ENCODE measurements at regions not wholly inside any gene's neighbourhood (a gene's known extent, or its start where the extent isn't known, plus 50 kb on each side); places are given as distances from the start of the nearest gene placed in this dataset.
"Not testable (repeated sequence)": the region's sequence is repeated elsewhere in the genome, so short reads cannot be mapped to it uniquely, and the experiment has no call there.

DNA sequence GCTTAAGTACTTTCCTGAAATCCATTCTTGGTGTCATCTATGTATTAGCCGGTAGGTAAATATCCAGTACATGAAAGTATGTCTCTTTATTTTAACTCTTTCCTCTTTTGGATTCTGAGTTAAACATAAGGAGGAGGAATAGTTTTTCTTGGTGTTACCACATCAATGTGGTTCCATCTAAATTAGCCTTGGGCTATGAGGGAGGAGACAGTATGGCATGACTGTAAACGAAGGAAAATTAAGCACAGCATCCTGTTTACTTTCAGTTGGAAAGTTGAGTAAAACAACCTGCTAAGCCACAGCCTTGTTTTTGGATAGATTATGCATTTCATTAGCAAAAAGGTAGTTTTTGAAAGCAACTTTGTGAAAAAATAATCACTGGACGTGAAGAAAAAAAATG, 693.0 kb upstream of the SOX9 start:
- intact Hi-C loops (cut with DNase I), result no loop called here
- DNase-seq (no peak), ATAC-seq (no peak)

DNA sequence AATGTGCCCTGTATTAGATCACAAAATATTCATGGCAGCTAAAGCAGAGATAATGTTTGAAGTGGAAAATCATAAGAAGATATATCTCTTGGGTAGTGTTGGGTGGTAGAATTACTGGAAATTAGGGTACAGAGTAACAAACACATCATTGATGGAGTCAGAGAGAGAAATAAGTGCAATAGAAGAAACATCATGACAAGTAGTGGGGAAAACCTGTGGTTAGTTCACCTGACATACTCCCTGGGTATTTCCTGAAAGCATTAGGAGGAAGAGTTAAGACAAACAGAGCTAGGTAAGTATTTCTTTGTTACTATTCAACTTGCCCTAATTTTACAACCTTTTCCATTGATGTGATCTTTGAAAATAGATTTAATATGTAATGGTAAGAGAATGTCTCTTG, 691.9 kb upstream of the SOX9 start:
- intact Hi-C loops (cut with DNase I), result no loop called here
- DNase-seq (no peak), ATAC-seq (no peak)

DNA sequence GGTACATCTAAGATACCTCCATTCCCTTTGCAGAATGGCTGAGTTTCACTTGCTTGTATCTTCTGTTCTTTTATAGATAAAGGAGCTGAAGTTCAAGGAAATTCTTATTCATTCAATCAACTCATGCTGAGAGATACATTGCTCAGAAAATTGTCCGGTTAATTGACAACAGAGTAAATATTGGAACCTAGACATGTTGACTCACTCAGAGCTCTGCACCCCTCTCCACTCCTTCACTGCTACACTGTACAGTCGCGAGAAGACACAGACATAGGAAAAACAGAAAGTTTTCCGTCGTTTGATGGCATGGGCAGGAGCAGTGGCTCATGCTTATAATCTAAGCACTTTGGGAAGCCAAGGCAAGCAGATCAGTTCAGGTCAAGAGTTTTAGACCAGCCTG, 690.5 kb upstream of the SOX9 start:
- DNase-seq, result no peak
- ATAC-seq, result no peak
- intact Hi-C loops (cut with DNase I), result no loop called here

DNA sequence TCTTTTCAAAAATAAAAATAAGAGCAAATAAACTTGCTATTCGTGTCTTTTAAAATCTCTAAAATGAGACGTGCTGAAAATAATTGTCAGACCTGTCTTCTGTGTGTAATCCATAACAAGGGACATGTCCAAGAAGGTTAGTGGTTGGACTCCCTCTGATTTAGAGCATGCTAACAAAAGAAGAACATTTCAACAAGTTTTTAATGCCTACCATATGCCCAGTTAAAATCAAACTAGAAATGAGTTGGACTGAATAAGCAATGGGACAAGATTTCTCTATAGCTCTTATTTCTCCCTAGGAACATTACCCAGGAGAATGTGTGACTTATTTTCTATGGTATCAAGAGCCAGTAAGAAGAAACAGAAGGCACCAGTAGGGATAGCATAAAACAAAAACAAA, 689.7 kb upstream of the SOX9 start:
- DNase-seq, result no peak
- no peak for ATAC-seq

DNA sequence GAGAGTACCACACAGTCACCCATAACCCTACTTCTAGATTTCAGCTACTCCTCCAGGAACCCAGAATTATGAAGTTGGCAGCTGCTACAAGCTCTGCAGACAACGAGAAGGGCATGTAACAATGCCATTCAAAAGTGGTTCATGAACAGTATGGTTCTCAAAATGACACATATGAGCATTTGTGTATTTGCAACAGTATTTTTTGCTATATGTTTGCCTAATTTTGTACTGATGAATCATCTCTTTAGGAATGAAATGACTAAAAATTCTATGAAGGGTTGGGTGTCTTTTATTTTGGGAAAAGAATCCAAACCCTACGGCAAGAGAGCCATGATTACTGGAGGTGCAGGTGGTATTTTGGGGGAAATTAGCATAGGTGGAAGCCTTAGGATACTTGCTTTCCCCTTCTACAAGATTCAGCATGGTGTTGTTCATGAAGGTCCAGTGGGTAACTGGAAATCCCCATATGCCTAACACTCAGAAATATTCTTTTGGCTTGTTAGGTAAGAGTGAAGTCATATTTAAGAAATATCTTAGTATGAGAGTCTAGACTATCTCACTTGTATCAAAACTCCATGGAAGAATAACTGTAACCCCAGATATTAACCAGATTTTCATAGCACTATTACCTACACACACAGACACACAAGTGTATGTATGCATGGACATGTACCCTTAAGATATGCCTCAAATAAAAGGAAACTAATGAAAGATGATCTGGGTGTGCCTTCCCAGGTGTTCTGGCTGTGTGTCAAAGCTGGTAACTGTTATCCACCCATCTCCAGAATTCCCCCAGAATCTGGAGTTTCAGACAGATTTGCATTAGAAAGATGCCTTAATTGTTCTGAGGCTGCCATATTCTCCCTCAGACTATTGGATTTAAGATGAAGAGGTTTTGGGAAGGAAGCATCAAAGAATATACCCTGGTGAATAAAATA, 688.2 kb upstream of the SOX9 start:
- ATAC-seq (no peak), DNase-seq (no peak)
- intact Hi-C loops (cut with DNase I), result no loop called here

More for the DNA sequence above, 689.7 kb upstream of the SOX9 start:
- intact Hi-C loops (cut with DNase I), result no loop called here

DNA sequence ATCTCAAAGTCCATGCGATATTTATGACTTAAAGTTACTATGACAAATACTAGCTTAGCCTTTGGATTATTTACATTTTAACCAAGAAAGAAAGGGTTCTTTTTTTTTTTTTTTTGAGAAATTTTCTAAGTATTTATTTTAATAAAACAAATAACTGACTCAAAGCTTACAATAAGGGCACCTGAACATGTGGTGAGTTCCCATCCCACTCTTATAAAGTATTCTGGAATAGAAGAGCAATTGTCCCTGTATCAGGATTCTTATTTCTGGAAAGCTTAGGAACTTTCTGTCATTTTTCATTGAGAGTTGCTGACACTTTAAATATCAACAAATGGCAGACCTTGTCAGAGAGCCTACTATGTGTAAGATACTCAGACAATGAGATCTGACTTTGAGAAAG, 686.1 kb upstream of the SOX9 start:
- intact Hi-C loops (cut with DNase I), result no loop called here
- DNase-seq, result no peak

DNA sequence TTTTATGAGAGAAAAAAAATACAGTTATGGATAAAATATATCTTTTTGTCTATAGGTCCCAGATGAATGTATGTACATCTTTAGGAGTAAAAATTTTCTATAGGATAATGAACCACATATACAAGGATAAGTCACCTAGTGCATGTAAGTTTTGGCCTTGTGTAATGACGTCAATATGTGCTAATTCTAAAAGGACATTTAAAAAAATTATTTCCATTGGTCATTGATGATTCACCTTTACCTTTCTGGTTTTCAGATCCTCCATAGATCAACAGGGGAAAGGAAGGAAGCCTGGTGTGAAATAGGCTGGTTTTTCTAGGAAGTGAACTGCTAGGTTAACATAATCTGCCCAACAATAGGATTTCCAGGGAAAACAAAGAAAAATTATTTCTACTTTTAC, 684.3 kb upstream of the SOX9 start:
- DNase-seq, result no peak
- no peak for ATAC-seq
- intact Hi-C loops (cut with DNase I), result no loop called here

More for the DNA sequence above, 686.1 kb upstream of the SOX9 start:
- no peak for ATAC-seq

DNA sequence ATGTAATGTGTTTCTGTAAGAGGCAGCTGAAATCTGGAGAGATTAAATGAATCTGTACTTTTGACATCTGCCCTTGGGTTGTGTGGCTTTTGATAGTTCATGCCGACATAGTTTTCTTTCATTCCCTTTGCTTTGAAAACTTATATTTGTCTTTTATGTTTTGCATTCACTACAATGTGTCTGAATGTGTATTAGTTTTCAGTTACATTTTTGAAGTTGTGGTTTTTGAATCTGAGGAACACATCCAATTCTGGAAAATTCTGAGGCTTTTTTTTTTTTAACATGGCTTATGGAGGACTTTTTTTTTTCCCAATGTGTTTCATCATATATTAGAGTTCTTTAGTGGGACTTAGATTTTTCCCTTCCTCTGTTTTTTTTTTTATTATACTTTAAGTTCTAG, 683.7 kb upstream of the SOX9 start:
- DNase-seq (no peak), ATAC-seq (no peak)
- intact Hi-C loops (cut with DNase I), result no loop called here

DNA sequence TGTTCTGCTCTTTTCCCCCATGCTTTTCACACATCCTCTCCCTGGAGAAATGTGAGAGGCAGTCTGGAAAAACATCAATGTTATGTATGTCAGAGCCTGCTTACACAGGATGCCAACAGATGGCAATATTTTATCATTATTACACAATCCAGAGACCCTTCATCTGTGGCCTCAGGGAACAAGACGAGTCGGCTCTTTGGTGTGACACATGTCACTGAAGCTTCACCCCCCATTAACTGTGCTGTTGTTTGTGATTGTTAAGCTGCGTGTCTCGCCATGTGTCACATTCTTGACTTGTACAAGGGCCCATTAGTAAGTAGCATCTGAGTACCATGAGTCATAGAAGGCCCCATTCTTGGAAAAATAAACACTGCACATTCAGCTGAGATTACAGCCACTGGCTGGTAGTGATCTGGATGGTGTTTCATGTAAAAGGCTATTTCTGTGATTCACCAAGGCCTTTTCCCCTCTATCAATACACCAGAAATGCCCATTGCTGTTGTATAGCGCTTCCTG, 682.1 kb upstream of the SOX9 start:
- peak in 1 of 2 donors; percentile 27 for ATAC-seq
- intact Hi-C loops (cut with DNase I), result no loop called here
- no peak for DNase-seq

DNA sequence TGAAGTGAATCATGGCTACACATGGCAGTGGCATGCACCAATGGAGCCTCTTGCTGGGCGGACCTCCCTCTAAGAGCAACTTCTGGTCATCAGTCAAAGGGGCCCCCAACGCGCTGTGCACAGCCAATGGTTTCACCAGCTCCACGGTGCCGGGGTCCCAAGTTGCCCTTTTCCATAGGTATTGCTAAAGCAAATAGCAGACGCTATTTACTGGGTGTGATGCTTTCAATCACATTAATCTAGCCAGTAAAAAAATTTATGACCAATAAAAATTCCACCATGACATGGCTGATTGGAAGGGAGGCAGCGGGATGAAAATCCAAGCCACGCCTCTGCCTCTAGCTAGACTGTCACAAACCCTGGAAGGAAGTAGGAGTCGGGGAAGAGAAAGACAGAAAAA, 680.3 kb upstream of the SOX9 start:
- DNase-seq (no peak), ATAC-seq (no peak)
- intact Hi-C loops (cut with DNase I), result no loop called here

DNA sequence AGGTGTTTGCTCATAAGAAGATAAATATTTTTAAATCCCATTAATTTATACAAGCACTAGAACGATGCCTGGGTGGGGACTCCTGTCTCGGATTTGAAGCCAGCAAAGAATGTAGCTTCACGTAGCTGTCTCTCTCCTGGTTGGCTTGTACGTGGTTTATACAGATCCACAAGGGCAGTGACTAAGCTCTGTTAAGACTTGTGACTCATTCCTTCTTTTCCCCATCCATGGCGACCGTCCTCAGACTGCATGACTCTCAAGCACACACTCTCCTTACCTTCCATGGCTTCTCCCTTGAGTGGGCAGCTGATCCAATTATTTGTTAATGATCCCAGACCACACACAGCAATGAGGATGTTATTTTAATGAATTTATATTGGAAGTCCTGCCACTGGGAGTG, 679.7 kb upstream of the SOX9 start:
- ATAC-seq (no peak), DNase-seq (no peak)
- intact Hi-C loops (cut with DNase I), result no loop called here

DNA sequence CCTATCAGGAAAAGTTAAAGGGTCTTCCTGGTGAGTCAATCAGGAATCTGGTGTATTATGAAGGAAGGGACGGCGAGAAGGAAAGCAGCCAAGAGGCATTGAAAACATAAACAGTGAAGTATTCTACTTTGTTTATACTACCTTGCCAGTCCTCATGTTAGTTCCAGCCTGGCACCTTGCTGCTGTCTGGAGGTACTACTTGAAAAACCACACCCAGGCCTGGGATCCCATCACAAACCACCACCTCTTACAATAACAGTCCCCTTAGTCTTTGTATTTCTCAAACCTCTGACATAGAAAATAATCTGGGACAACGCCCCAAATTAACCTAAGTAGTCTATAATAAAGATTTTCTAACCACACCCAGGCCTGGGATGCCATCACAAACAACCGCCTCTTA, 676.7 kb upstream of the SOX9 start:
- no peak for DNase-seq
- intact Hi-C loops (cut with DNase I), result no loop called here
- no peak for ATAC-seq

DNA sequence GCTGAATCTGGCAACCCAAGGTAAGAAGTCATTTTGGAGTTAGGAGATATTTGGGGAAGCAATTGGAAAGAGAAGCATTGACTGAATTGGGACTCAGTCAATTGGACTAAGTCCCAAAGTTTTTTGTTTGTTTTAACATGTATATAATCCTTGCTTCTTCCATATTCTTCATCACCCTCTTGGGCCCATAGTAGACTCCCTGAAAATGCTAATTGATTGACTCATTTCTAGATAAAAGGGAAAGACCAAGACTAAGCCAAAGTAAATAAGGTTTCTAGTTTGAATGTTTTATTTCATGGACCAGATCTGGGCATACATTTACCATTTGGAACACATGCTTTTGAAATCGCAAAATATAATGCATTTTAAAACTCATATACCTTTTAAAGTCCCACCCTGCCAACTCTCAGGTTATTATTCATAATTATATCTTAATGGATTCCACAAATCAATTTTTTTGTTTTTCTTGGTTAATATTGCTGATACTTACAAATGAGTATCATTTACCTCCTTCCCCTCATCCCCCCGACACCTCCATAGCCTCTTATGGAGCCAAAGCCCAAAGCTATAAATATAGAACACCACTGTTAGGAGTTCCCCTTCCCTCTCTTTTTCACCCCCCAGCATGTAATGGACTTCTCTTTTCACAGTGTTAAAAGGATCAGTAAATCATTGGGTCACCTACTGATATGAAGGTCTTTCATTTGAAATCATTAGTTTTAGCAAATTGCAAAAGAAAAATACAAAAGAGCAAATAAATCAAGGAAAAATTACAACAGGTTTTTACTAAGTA, 674.0 kb upstream of the SOX9 start:
- ATAC-seq, result no peak
- intact Hi-C loops (cut with DNase I), result no loop called here
- no peak for DNase-seq

DNA sequence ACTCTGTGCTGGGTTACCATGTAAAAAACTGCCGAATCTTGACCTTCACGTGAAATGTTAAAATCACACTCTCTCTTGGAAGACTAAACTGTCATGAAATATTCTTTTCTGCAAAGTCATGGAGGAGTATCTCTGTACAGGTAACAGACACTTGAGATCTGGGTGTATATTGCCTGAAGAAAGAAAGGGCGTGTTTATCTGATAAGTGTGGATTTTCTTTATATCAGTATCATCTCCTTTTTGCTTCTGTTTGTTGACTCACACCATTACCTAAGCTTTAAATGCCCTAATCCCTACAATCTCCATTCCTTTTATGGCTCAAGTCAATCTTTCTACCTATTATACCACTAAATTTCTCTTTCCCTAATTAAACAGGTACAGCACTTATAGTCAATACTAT, 673.2 kb upstream of the SOX9 start:
- DNase-seq, result no peak
- no peak for ATAC-seq
- intact Hi-C loops (cut with DNase I), result no loop called here

DNA sequence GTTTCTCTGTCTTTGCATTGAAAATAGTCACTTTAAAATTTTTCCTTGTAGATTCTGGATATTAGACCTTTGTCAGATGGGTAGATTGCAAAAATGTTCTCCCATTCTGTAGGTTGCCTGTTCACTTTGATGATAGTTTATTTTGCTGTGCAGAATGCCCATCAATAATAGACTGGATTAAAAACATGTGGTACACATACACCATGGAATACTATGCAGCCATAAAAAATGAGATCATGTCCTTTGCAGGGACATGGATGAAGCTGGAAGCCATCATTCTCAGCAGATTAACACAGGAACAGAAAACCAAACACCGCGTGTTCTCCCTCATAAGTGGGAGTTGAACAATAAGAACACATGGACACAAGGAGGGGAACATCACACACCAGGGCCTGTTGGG, 670.2 kb upstream of the SOX9 start:
- DNase-seq; intact Hi-C loops (cut with DNase I); ATAC-seq: not testable (repeated sequence)

DNA sequence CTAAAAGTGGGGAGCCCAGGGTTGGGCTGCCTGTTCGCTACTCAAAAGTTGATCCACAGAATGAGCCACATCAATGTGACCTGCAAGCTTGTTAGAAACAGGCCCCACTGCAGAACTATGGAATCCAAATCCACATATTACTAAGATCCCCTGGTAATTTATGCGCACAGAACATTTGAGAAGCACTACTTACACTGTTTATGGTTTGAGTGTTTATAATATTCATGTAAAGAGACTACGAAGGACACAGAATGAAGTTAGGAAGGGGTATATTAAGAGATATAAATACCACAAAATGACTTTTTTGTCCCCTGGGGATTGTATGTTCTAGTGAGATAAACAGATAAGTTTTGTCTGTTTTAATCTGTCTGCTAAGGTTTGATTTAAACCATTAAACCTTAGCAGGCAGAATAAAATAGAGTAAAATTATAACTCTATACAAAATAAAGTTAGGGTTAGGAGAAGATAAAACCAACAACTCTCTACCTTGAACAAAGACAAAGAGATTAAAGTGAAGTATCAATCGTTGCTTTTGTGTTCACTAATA, 666.9 kb upstream of the SOX9 start:
- ATAC-seq (no peak), DNase-seq (no peak)
- intact Hi-C loops (cut with DNase I), result no loop called here

DNA sequence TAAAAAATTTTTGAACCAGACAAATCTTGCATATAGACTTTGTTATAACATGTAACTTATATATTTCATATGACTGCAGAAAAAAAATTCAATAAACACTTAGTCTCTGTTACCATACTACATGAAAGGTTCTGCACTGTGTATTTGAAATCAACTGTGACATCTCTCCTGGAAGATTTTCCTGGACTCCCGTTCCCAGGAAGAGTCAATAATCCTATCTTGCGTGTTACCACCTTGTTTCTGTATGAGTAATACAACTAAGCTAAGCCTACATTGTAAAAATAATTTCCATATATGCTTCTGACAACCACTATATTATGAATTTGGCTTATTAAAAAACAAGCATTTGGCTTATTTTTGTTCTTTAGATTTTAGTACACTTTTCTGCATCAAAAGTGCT, 665.6 kb upstream of the SOX9 start:
- ATAC-seq (no peak), DNase-seq (no peak)
- intact Hi-C loops (cut with DNase I), result no loop called here

DNA sequence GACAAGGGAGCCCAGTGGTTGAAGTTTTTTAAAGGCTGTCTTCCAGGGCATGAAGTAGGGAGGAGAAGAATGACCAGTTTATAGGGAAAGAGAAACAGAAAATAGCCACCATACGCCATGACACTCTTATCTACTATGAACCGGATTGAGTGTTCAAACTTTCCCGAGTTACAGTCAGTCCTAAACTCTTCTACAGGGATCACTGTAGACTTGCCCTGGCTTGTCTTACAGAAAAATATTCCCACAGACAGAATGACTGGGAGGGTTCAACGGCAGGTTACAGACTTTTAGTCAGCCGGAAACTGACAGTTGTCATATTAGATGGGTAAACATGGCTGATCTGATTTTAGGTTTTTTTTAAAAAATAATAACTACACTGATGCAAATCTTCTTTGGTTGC, 662.5 kb upstream of the SOX9 start:
- intact Hi-C loops (cut with DNase I), result no loop called here
- no peak for ATAC-seq
- no peak for DNase-seq

DNA sequence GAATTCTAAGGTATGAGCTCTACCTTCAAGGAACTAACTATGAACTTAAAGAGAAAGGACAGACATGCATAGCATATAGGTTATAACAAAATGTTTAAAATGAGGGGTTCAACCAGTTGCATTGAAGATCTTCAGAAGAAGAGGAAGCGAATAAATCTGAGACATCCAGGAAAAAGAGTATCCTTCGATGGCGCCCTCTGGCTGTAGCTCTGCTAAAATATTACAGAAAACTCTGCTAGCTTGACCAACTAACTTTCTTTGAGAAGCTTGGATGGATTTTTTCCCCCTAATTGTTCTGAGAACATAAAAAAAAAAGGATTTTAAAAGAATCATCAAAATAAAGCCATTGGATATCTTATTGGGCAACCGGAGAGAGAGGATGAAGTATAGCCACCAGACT, 659.9 kb upstream of the SOX9 start:
- ATAC-seq (no peak), DNase-seq (no peak)
- intact Hi-C loops (cut with DNase I), result no loop called here

DNA sequence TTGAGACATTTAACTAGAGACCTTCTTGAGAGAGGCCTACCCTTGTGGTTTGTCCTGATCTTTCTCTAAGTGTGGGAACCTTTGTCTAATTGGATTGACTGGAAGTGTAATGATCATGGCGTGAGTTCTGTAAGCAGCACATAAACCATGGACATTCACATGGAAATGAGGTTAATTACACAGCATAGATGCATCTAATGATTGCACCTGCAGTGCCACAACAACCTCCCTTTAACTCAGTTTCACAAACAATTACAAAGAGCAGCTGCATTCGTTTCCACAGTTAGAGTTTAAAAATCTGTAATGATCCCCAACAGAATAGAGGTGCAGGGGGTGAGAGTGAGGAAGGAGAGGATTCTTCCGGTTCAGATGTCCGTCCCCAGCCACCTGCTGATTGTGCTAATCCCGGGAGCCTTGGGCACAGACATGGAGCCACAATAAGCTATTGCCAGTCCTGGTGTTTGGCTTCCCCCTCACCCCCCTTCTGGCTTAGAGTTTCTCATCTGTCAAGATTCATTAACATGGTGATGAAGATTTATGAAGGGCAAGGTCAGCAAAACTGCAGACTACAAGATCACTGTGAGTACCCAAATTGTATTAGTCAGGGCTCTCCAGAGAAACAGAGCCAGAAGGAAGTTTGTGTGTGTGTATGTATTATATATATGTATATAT, 659.2 kb upstream of the SOX9 start:
- ATAC-seq (no peak), DNase-seq (no peak)
- intact Hi-C loops (cut with DNase I), result no loop called here
